Lung (tissue), 11 donors: ENCODE measurements at regions not wholly inside any gene's neighbourhood (a gene's known extent, or its start where the extent isn't known, plus 50 kb on each side); places are given as distances from the start of the nearest gene placed in this dataset.

Source experiments
- ATAC-seq: fragments of 200-7000 bp; cut with Tn5 transposase; one replicate; pipeline ENCODE4 v1.9.1; 2020; ENCODE audit warnings: moderate number of reproducible peaks; ENCODE audit not compliant: insufficient read depth, low FRiP score
- DNase-seq, 3 donors: peaks; one replicate each; pipeline ENCODE4 v3.0.0-alpha.2; 2013 to 2017
- H3K27ac ChIP-seq, 2 donors: one replicate each; pipeline ENCODE4 v1.5.1; 2013; ENCODE audit warnings: mild to moderate bottlenecking in 2 of 2, moderate library complexity in 2 of 2, control low read depth in 1 of 2, inconsistent platforms in 1 of 2, low read depth in 1 of 2, low read length in 1 of 2
- H3K27me3 ChIP-seq, 3 donors: one replicate each; pipeline ENCODE4 v1.5.1; 2013; ENCODE audit warnings: low read length in 2 of 3; ENCODE audit not compliant: control insufficient read depth in 3 of 3, insufficient read depth in 3 of 3
- H3K36me3 ChIP-seq, 4 donors: one replicate each; pipeline ENCODE4 v1.5.1; 2013; ENCODE audit warnings: low read length in 4 of 4, mild to moderate bottlenecking in 1 of 4, moderate library complexity in 1 of 4; ENCODE audit not compliant: control insufficient read depth in 4 of 4, insufficient read depth in 4 of 4
- H3K4me1 ChIP-seq, 5 donors: one replicate each; pipeline ENCODE4 v1.5.1; 2013; ENCODE audit warnings: low read length in 5 of 5, mild to moderate bottlenecking in 2 of 5, moderate library complexity in 1 of 5; ENCODE audit not compliant: control insufficient read depth in 5 of 5, insufficient read depth in 5 of 5
- H3K4me3 ChIP-seq: one replicate; pipeline ENCODE4 v1.5.1; 2013; ENCODE audit warnings: mild to moderate bottlenecking, control low read depth, moderate library complexity
- H3K9ac ChIP-seq, 2 donors: one replicate each; pipeline ENCODE4 v1.5.1; 2013; ENCODE audit warnings: low read length in 2 of 2, control low read depth in 1 of 2; ENCODE audit not compliant: insufficient read depth in 1 of 2
- H3K9me3 ChIP-seq, 4 donors: one replicate each; pipeline ENCODE4 v1.5.1; 2013; ENCODE audit warnings: low read length in 3 of 4, mild to moderate bottlenecking in 1 of 4, moderate library complexity in 1 of 4; ENCODE audit not compliant: control insufficient read depth in 4 of 4, insufficient read depth in 3 of 4
- CTCF ChIP-seq: IDR thresholded peaks from 2 replicates; pipeline ENCODE4 v1.5.1; 2012; ENCODE audit warnings: mild to moderate bottlenecking; ENCODE audit errors: control extremely low read depth, extremely low read depth
- WGBS, 2 donors: extraction: QIAGEN DNeasy Blood & Tissue Kit; methylation state at CpG; one replicate each; pipeline ENCODE4 v1.1.7; 2013; 5-methylcytosine and 5-hydroxymethylcytosine counted together
- donor health status: control.
- donor health status: control.
- donor health status: Bipolar disorder and iron deficiency.
- donor health status: healthy.
- donor health status: DM: yes; HTN: yes; CAD: no.

DNA sequence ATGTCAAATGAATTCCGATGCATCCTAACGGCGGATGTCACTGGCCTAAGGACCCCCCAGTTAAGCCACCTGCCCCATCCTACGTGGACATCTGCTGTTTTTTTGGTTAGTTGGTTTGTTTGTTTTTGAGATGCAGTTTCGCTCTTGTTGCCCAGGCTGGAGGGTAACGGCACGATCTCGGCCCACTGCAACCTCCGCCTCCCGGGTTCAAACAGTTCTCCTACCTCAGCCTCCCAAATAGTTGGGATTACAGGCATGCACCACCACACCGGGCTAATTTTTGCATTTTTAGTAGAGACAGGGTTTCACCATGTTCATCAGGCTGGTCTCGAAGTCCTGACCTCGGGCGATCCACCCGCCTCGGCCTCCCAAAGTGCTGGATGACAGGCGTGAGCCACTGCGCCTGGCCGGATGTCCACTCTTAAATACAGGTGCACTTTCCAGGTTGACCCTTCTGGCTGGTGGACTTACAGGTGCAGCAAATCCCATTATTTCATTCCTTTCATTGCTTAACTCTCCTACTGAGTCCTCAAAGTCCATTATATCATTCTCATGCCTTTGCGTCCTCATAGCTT lies 206.2 kb downstream of the CRLF2 start:
- 95% methylated on average over 20 of the region's 20 CpGs for WGBS, 2 donors

DNA sequence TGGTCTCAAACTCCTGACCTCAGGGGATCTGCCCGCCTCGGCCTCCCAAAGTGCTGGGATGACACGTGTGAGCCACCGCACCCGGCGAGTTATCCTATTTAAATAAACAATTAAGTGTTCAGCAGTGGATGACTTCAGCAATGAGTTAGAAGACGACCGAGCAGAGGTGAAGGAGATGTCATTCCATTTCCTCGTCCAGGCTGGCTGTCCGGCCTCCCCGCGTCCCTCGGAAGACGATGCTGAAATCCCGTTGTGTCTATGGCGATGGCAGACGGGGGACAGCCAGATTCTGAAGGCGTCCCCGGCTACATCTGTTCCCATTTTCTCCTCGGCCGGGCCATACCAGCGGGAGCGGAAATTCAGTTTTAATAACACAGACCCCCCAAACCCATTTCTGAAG lies 209.8 kb downstream of the CRLF2 start:
- DNase-seq: no peak
- H3K4me3 ChIP-seq: no peak overlapping the region
- no peak for TF ChIP-seq CTCF
- no peaks in the 10 kb centered on the region for H3K36me3 ChIP-seq
- H3K9ac ChIP-seq: no peak overlapping the region
- H3K27me3 ChIP-seq: peaks cover 0 to 2% (median 0%) of the 10 kb centered on the region in 3 donors
- 78 to 85% methylated on average over 23 of the region's 23 CpGs for WGBS, 2 donors
- no peaks in the 10 kb centered on the region for H3K4me1 ChIP-seq
- no peak for ATAC-seq
- H3K9me3 ChIP-seq: peaks cover 0 to 3% (median 0%) of the 10 kb centered on the region in 4 donors
- no peak overlapping the region for H3K27ac ChIP-seq

More for the DNA sequence above, 206.2 kb downstream of the CRLF2 start:
- Histone ChIP-seq H3K4me1 (no peaks in the 10 kb centered on the region), H3K27me3 (peaks cover 0 to 2% (median 0%) of the 10 kb centered on the region in 3 donors), H3K36me3 (no peaks in the 10 kb centered on the region), H3K27ac (no peak overlapping the region), H3K9ac (no peak overlapping the region), H3K4me3 (no peak overlapping the region), H3K9me3 (peaks cover 0 to 3% (median 0%) of the 10 kb centered on the region in 4 donors)
- ATAC-seq (no peak), DNase-seq (no peak)
- TF ChIP-seq CTCF: no peak

- Histone ChIP-seq H3K9me3 (peaks cover 0 to 10% (median 4%) of the 10 kb centered on the region in 4 donors), H3K36me3 (peaks cover 0 to 5% (median 0%) of the 10 kb centered on the region in 4 donors), H3K4me3 (no peak overlapping the region), H3K9ac (no peak overlapping the region), H3K27me3 (no peaks in the 10 kb centered on the region), H3K4me1 (no peaks in the 10 kb centered on the region), H3K27ac (no peak overlapping the region)
- ATAC-seq (no peak), DNase-seq (no peak)
- TF ChIP-seq CTCF: no peak
- WGBS, 2 donors: 31 to 44% methylated on average over 10 of the region's 10 CpGs
These were observed 214.8 kb downstream of the CRLF2 start for GRCh38 chrX:997631-998137.

GRCh38 chrX:994780-995179 lies 217.7 kb downstream of the CRLF2 start:
- TF ChIP-seq CTCF: no peak
- 94 to 97% methylated on average over 2 of the region's 2 CpGs for WGBS, 2 donors
- DNase-seq (no peak), ATAC-seq (no peak)
- peaks cover 0 to 5% (median 0%) of the 10 kb centered on the region in 4 donors for H3K36me3 ChIP-seq
- H3K27me3 ChIP-seq: no peaks in the 10 kb centered on the region
- no peaks in the 10 kb centered on the region for H3K4me1 ChIP-seq
- H3K27ac ChIP-seq: no peak overlapping the region
- H3K9me3 ChIP-seq: peaks cover 0 to 10% (median 6%) of the 10 kb centered on the region in 4 donors
- no peak overlapping the region for H3K4me3 ChIP-seq
- no peak overlapping the region for H3K9ac ChIP-seq
